ENCODE measurements at regions not wholly inside any gene's neighbourhood (a gene's known extent, or its start where the extent isn't known, plus 50 kb on each side); places are given as distances from the start of the nearest gene placed in this dataset.

GRCh38 chr1:60753036-60753900 is 329.1 kb upstream of the NFIA start:
- no peak for DNase-seq (ENCODE audit: low read depth in 4 of 4, low spot score in 3 of 4)

DNA sequence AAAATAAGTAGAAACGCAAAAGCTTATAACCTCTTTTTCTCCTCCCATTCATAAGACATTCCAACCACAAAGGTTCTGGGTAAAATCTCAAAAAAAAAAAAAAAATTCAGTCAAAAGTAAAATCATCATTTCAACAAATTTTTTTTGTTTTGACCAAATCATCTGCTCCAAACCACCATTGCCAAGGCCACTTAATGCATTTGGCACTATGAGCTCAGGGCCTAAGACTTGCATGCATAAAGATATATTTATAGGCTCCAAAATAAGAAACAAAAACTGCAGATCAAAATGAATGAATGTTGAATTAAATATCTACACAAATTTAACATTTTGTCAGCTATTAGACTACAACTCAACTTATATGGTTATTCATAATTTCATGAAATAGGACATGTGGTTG is 331.1 kb upstream of the NFIA start:
- DNase-seq (ENCODE audit: low read depth in 4 of 4, low spot score in 3 of 4) = no peak

DNA sequence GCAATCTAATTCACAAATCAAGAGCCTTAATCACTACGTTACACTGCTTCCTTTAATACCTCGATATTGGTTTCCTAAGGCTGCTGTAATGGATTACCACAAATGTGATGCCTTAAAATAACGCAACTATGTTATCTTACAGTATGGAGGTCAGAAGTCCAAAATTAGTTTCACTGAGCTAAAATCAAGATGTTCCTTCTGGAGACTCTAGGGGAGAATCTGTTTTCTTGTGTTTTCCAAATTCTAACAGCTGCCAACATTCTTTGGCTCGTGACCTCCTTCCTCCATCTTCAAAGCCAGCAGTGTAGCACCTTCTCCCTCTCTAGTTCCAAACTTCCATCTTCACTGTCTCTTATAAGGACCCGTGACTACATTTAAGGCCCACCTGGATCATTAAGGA is 335.0 kb upstream of the NFIA start:
- no peak for DNase-seq (ENCODE audit: low read depth in 4 of 4, low spot score in 3 of 4)

- DNase-seq (ENCODE audit: low read depth in 4 of 4, low spot score in 3 of 4) = peak in 1 of 4 donors; percentile 29
Measured at GRCh38 chr1:60746278-60746791, 336.0 kb upstream of the NFIA start.

- DNase-seq (ENCODE audit: low read depth in 4 of 4, low spot score in 3 of 4) = no peak
Measured at GRCh38 chr1:60745484-60745883, 336.9 kb upstream of the NFIA start.

DNA sequence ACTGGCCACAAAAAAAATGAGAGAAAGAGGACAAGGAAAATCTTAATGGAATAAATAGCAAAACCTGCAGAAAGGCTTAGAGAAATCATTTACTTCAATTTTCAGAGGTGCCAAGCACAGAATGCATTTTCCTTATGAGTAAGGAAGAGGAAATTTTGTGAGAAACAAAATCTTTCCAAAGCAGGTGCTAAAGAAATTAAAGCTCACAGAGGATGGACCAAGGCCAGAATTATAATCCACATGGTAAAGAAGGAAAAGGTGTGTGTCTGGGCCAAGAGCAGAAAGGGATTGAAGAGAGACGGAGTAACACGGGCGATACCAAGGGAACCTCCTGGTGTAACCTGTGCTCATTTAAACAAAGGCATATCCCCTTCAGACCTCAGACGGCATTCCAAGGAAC is 340.0 kb upstream of the NFIA start:
- DNase-seq (ENCODE audit: low read depth in 4 of 4, low spot score in 3 of 4) = no peak

DNA sequence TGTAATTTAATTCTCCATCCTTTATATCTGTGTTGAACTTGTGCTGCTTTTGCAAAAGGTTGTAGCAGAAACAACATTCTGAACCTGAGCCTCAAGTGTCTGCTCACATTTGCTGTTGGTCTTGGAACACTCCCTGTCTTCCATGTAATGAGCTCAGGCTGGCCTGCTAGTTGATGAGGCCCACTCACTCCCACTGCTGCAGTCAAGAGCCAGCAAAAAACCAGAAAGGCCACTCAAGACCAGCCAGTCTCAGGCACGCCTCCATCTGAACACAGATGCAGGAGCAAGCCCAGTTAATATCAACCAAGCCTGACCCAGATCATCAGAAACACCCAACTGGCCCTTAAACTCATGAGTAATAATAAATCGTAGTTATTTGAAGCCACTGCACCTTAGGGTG is 342.2 kb upstream of the NFIA start:
- DNase-seq (ENCODE audit: low read depth in 4 of 4, low spot score in 3 of 4) = no peak

DNA sequence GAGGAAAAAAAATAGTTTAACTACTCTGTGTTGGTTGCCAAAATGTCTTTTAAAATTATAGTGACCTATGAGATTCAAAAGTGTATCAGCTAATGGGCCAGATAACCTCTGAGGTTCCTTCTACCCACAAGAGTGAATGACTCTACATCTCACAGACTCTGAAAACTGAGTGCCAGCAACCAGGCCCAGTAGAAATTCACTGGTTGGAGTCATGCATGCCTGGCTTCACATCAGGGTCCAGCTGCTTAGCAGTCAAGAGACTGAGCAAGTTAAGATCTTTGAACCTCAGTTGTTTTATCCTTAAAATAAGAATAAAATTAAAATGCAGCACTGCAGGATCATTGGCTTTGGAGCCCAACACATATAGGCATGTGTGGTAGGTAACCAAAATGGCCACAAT is 342.6 kb upstream of the NFIA start:
- DNase-seq (ENCODE audit: low read depth in 4 of 4, low spot score in 3 of 4) = no peak

DNA sequence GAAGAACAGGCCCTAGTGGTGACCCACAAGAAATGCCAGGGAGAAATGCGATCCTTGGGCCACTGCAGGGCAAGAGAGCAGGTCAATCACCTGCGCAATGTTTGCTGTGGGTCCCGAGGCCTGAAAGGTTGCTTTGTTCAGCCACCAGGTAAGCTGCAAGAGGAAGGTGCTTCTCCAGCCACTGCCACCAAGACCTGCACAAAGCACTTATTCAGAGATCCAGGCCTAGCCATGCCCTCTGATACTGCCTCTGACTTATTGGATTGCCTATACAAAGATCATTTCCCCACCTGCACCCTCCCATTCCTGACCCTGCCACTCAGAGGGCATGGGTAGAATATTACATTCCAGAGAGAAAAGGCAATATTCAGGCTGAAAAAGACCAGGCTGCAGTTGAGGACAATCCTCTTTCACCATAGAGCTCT is 349.4 kb upstream of the NFIA start:
- DNase-seq (ENCODE audit: low read depth in 4 of 4, low spot score in 3 of 4) = no peak

DNA sequence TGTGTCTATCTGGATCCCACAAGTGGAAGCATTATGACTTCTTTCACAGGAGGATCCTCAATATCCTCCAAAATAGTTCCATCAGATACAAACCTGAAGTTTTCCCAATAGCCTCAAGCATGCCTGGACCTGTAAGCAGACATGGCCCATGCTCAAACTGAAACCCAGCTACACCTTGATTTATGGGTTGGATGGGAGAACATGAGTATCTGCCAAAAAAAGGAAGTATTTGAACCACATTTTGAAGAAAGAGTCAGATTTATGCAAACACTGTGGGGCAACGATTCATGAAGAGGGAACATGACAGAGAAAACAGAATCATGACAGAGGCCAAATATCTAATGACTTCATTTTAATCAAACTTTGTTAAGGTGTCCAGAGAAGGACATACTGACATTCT is 351.0 kb upstream of the NFIA start:
- no peak for DNase-seq (ENCODE audit: low read depth in 4 of 4, low spot score in 3 of 4)

DNA sequence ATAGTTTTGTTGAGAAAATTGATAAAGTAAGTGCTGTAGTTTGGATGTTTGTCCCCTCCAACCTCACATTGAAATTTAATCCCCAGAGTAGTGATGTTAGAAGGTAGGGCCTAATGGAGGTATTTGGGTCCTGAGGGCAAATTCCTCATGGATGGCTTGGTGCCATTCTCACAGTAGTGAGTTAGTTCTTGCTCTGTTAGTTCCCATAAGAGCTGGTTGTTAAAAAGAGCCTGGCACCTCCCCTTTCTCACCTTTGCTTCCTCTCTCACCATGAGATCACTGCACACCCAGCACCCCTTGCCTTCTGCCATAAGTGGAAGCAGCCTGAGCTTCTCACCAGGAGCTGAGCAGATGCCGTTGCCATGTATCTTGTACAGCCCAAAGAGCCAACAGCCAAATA is 354.8 kb upstream of the NFIA start:
- DNase-seq (ENCODE audit: low read depth in 4 of 4, low spot score in 3 of 4) = peak in 2 of 4 donors; percentile 14 to 47

- DNase-seq (ENCODE audit: low read depth in 4 of 4, low spot score in 3 of 4) = no peak
Measured at GRCh38 chr1:60716472-60716871, 365.9 kb upstream of the NFIA start.

- DNase-seq (ENCODE audit: low read depth in 4 of 4, low spot score in 3 of 4) = no peak
Measured at GRCh38 chr1:60715970-60716369, 366.4 kb upstream of the NFIA start.

DNA sequence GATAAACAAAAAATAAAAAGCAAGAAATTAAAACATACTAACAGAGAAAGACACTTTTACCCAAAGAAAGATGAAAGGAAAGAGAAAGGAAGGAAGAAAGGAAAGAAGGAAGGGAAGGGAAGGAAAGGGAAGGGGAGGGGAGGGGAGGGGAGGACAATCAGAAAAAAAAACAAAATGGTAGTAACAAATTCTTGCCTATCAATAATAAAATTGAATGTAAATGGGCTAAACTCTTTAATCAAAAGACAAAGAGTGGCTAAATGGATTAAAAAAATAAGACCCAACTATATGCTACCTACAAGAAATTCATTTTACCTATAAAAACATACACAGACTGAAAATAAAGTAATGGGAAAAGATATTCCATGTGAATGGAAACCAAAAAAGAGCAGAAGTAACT is 372.9 kb upstream of the NFIA start:
- DNase-seq (ENCODE audit: low read depth in 4 of 4, low spot score in 3 of 4) = no peak

GRCh38 chr1:60705026-60705425 is 377.3 kb upstream of the NFIA start:
- DNase-seq (ENCODE audit: low read depth in 4 of 4, low spot score in 3 of 4) = no peak

DNA sequence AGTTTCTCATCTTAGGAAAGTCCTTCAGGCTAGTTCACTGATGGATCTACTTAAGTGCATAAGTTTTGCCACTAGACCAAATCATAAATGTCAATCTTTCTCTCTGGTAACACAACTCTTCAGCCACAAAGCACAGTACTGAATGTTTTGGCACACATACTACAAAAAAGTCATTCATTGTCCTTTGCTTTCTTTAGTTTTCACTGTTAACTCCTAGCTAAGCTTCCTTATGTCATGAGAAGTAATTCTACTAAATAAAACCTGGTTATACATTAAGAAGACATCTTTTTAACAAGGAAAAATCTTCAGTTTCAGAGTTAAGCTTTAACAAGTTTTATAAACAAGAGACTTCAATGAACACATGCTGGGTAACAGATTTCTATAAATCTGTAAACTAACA is 379.2 kb upstream of the NFIA start:
- no peak for DNase-seq (ENCODE audit: low read depth in 4 of 4, low spot score in 3 of 4)

GRCh38 chr1:60699325-60699724 is 383.0 kb upstream of the NFIA start:
- no peak for DNase-seq (ENCODE audit: low read depth in 4 of 4, low spot score in 3 of 4)

- no peak for DNase-seq (ENCODE audit: low read depth in 4 of 4, low spot score in 3 of 4)
Measured at GRCh38 chr1:60697204-60697994, 385.0 kb upstream of the NFIA start.

GRCh38 chr1:60696512-60696911 is 385.8 kb upstream of the NFIA start:
- DNase-seq (ENCODE audit: low read depth in 4 of 4, low spot score in 3 of 4) = no peak

DNA sequence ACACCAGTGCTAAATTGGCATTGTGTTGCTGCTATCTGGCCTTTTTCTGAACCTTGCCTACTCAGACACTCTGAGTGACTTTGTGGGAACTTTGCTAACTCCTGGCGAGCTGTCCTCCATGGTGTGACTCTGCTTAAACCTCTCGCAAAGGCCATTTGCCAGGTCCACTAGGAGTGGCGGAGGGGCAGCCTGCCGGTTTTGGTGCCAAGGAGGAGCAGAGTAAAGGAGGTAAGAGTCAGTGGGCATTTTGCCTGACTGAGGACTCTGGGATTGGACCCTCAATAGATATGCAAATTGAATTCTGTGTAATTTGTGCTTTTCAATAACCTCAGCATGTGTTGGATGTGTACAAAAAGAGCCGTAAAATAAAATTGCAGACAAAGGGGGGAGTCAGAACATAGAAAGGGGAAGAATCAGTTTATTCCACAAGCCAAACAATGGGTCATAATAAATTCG is 386.6 kb upstream of the NFIA start:
- DNase-seq (ENCODE audit: low read depth in 4 of 4, low spot score in 3 of 4) = no peak

DNA sequence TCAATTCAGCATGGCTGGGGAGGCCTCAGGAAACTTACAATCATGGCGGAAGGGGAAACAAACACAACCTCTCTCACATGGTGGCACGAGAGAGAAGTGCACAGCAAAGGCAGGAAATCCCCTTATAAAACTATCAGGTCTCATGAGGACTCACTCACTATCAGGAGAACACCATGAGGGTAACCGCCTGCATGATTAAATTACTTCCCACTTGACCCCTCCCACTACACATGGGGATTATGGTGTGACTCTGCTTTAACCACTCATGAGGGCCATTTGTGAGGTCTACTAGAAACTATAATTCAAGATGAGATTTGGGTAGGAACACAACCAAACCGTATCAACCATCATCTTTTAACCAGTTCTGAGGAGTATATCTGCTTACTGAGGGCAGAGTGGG is 387.4 kb upstream of the NFIA start:
- no peak for DNase-seq (ENCODE audit: low read depth in 4 of 4, low spot score in 3 of 4)

- no peak for DNase-seq (ENCODE audit: low read depth in 4 of 4, low spot score in 3 of 4)
Measured at GRCh38 chr1:60692031-60692430, 390.3 kb upstream of the NFIA start.

Data from left renal pelvis (tissue), 4 donors.